Activated naive CD8-positive, alpha-beta T cell treated with anti-CD3 and anti-CD28 coated beads for 36 hours (primary cell): ENCODE measurements at regions not wholly inside any gene's neighbourhood (a gene's known extent, or its start where the extent isn't known, plus 50 kb on each side); places are given as distances from the start of the nearest gene placed in this dataset.
"Not testable (repeated sequence)": the region's sequence is repeated elsewhere in the genome, so short reads cannot be mapped to it uniquely, and the experiment has no call there.

Source experiments
- DNase-seq: peaks from one replicate; pipeline ENCODE4 v3.0.0; 2021
- H3K27ac Mint-ChIP-seq: one replicate; pipeline ENCODE4 v1.8.0; 2022; ENCODE audit warnings: mild to moderate bottlenecking, moderate library complexity, mixed read lengths
- H3K27me3 Mint-ChIP-seq: one replicate; pipeline ENCODE4 v1.8.0; 2022; ENCODE audit warnings: mild to moderate bottlenecking, mixed read lengths
- H3K36me3 Mint-ChIP-seq: one replicate; pipeline ENCODE4 v1.8.0; 2021; ENCODE audit warnings: mild to moderate bottlenecking, mixed read lengths
- H3K4me1 Mint-ChIP-seq: one replicate; pipeline ENCODE4 v1.8.0; 2021; ENCODE audit warnings: mixed read lengths
- H3K4me3 Mint-ChIP-seq: one replicate; pipeline ENCODE4 v1.8.0; 2022; ENCODE audit warnings: mild to moderate bottlenecking, moderate library complexity, mixed read lengths
- H3K9me3 Mint-ChIP-seq: one replicate; pipeline ENCODE4 v1.8.0; 2022; ENCODE audit warnings: mixed read lengths

- no peak for DNase-seq
- H3K4me3 Mint-ChIP-seq: no peak overlapping the region
- H3K27me3 Mint-ChIP-seq: no peaks in the 10 kb centered on the region
- peaks cover 32% of the 10 kb centered on the region for H3K4me1 Mint-ChIP-seq
- no peak overlapping the region for H3K27ac Mint-ChIP-seq
- peaks cover 10% of the 10 kb centered on the region for H3K36me3 Mint-ChIP-seq
- H3K9me3 Mint-ChIP-seq: peaks cover 4% of the 10 kb centered on the region
These were observed 327.7 kb downstream of the UTRN start for GRCh38 chr6:144612811-144613210.

- H3K36me3 Mint-ChIP-seq: peaks cover 1% of the 10 kb centered on the region
- no peak overlapping the region for H3K27ac Mint-ChIP-seq
- peaks cover 21% of the 10 kb centered on the region for H3K4me1 Mint-ChIP-seq
- H3K9me3 Mint-ChIP-seq: no peaks in the 10 kb centered on the region
- H3K27me3 Mint-ChIP-seq: no peaks in the 10 kb centered on the region
- H3K4me3 Mint-ChIP-seq: no peak overlapping the region
- DNase-seq: no peak
These were observed 328.7 kb downstream of the UTRN start for GRCh38 chr6:144613859-144614258.

GRCh38 chr6:144615870-144616269, 330.7 kb downstream of the UTRN start:
- no peak for DNase-seq
- peaks cover 1% of the 10 kb centered on the region for H3K36me3 Mint-ChIP-seq
- H3K27me3 Mint-ChIP-seq: no peaks in the 10 kb centered on the region
- H3K4me3 Mint-ChIP-seq: no peak overlapping the region
- H3K27ac Mint-ChIP-seq: no peak overlapping the region
- H3K4me1 Mint-ChIP-seq: peaks cover 17% of the 10 kb centered on the region
- no peaks in the 10 kb centered on the region for H3K9me3 Mint-ChIP-seq

GRCh38 chr6:144617191-144617590, 332.1 kb downstream of the UTRN start:
- Mint-ChIP-seq H3K4me3 (no peak overlapping the region), H3K27ac (no peak overlapping the region), H3K9me3 (no peaks in the 10 kb centered on the region), H3K4me1 (peaks cover 17% of the 10 kb centered on the region), H3K36me3 (peaks cover 1% of the 10 kb centered on the region), H3K27me3 (no peaks in the 10 kb centered on the region)
- no peak for DNase-seq

- no peak for DNase-seq
- peaks cover 1% of the 10 kb centered on the region for H3K36me3 Mint-ChIP-seq
- H3K4me3 Mint-ChIP-seq: no peak overlapping the region
- no peaks in the 10 kb centered on the region for H3K9me3 Mint-ChIP-seq
- H3K4me1 Mint-ChIP-seq: peaks cover 17% of the 10 kb centered on the region
- H3K27ac Mint-ChIP-seq: no peak overlapping the region
- no peaks in the 10 kb centered on the region for H3K27me3 Mint-ChIP-seq
These were observed 332.6 kb downstream of the UTRN start for GRCh38 chr6:144617708-144618107.

- H3K9me3 Mint-ChIP-seq: no peaks in the 10 kb centered on the region
- peaks cover 3% of the 10 kb centered on the region for H3K4me1 Mint-ChIP-seq
These were observed 334.8 kb downstream of the UTRN start for GRCh38 chr6:144619966-144620365.

GRCh38 chr6:144621332-144621731, 336.2 kb downstream of the UTRN start:
- Mint-ChIP-seq H3K9me3 (no peaks in the 10 kb centered on the region), H3K36me3 (peaks cover 3% of the 10 kb centered on the region), H3K4me1 (peaks cover 3% of the 10 kb centered on the region), H3K27ac (no peak overlapping the region), H3K4me3 (no peak overlapping the region), H3K27me3 (no peaks in the 10 kb centered on the region)
- no peak for DNase-seq

More at GRCh38 chr6:144619966-144620365, 334.8 kb downstream of the UTRN start:
- Mint-ChIP-seq H3K27ac (no peak overlapping the region), H3K36me3 (peaks cover 4% of the 10 kb centered on the region), H3K27me3 (no peaks in the 10 kb centered on the region), H3K4me3 (no peak overlapping the region)
- no peak for DNase-seq

- H3K36me3 Mint-ChIP-seq: peaks cover 5% of the 10 kb centered on the region
- peaks cover 1% of the 10 kb centered on the region for H3K9me3 Mint-ChIP-seq
- H3K4me3 Mint-ChIP-seq: no peak overlapping the region
- no peak for DNase-seq
- peaks cover 2% of the 10 kb centered on the region for H3K4me1 Mint-ChIP-seq
- H3K27me3 Mint-ChIP-seq: no peaks in the 10 kb centered on the region
- no peak overlapping the region for H3K27ac Mint-ChIP-seq
These were observed 339.1 kb downstream of the UTRN start for GRCh38 chr6:144624246-144624645.

- Mint-ChIP-seq H3K4me1 (peaks cover 2% of the 10 kb centered on the region), H3K9me3 (peaks cover 4% of the 10 kb centered on the region), H3K27ac (no peak overlapping the region), H3K4me3 (no peak overlapping the region), H3K36me3 (peaks cover 9% of the 10 kb centered on the region), H3K27me3 (no peaks in the 10 kb centered on the region)
- no peak for DNase-seq
These were observed 339.6 kb downstream of the UTRN start for GRCh38 chr6:144624716-144625115.

GRCh38 chr6:144630857-144631256, 345.7 kb downstream of the UTRN start:
- no peak for DNase-seq
- Mint-ChIP-seq H3K27me3 (no peaks in the 10 kb centered on the region), H3K27ac (no peak overlapping the region), H3K9me3 (peaks cover 4% of the 10 kb centered on the region), H3K4me1 (no peaks in the 10 kb centered on the region), H3K36me3 (peaks cover 8% of the 10 kb centered on the region), H3K4me3 (no peak overlapping the region)

- peaks cover 8% of the 10 kb centered on the region for H3K36me3 Mint-ChIP-seq
- no peaks in the 10 kb centered on the region for H3K4me1 Mint-ChIP-seq
These were observed 347.1 kb downstream of the UTRN start for GRCh38 chr6:144632266-144632665.

GRCh38 chr6:144633886-144634285, 348.8 kb downstream of the UTRN start:
- peaks cover 6% of the 10 kb centered on the region for H3K36me3 Mint-ChIP-seq
- peaks cover 3% of the 10 kb centered on the region for H3K9me3 Mint-ChIP-seq
- H3K4me3 Mint-ChIP-seq: no peak overlapping the region
- no peak overlapping the region for H3K27ac Mint-ChIP-seq
- no peaks in the 10 kb centered on the region for H3K4me1 Mint-ChIP-seq
- DNase-seq: no peak
- no peaks in the 10 kb centered on the region for H3K27me3 Mint-ChIP-seq

More at GRCh38 chr6:144632266-144632665, 347.1 kb downstream of the UTRN start:
- Mint-ChIP-seq H3K4me3 (no peak overlapping the region), H3K27me3 (no peaks in the 10 kb centered on the region), H3K27ac (no peak overlapping the region), H3K9me3 (peaks cover 4% of the 10 kb centered on the region)
- DNase-seq: no peak

- peaks cover 5% of the 10 kb centered on the region for H3K36me3 Mint-ChIP-seq
- H3K4me1 Mint-ChIP-seq: no peaks in the 10 kb centered on the region
- DNase-seq: no peak
- no peaks in the 10 kb centered on the region for H3K27me3 Mint-ChIP-seq
- no peak overlapping the region for H3K4me3 Mint-ChIP-seq
- H3K9me3 Mint-ChIP-seq: peaks cover 3% of the 10 kb centered on the region
- H3K27ac Mint-ChIP-seq: no peak overlapping the region
These were observed 349.2 kb downstream of the UTRN start for GRCh38 chr6:144634371-144634770.

GRCh38 chr6:144635051-144635450, 349.9 kb downstream of the UTRN start:
- Mint-ChIP-seq H3K27me3 (no peaks in the 10 kb centered on the region), H3K9me3 (no peaks in the 10 kb centered on the region), H3K27ac (no peak overlapping the region)

GRCh38 chr6:144636025-144636424, 350.9 kb downstream of the UTRN start:
- H3K36me3 Mint-ChIP-seq, DNase-seq, H3K27ac Mint-ChIP-seq, H3K27me3 Mint-ChIP-seq, H3K4me3 Mint-ChIP-seq, H3K9me3 Mint-ChIP-seq, H3K4me1 Mint-ChIP-seq: not testable (repeated sequence)

More at GRCh38 chr6:144635051-144635450, 349.9 kb downstream of the UTRN start:
- H3K36me3 Mint-ChIP-seq: peaks cover 5% of the 10 kb centered on the region
- DNase-seq: no peak
- H3K4me3 Mint-ChIP-seq: no peak overlapping the region
- no peaks in the 10 kb centered on the region for H3K4me1 Mint-ChIP-seq

GRCh38 chr6:144637541-144637940, 352.4 kb downstream of the UTRN start:
- Mint-ChIP-seq H3K4me1 (peaks cover 2% of the 10 kb centered on the region), H3K27me3 (no peaks in the 10 kb centered on the region), H3K36me3 (peaks cover 6% of the 10 kb centered on the region), H3K27ac (no peak overlapping the region), H3K4me3 (no peak overlapping the region), H3K9me3 (no peaks in the 10 kb centered on the region)
- DNase-seq: no peak

- H3K4me1 Mint-ChIP-seq: peaks cover 2% of the 10 kb centered on the region
These were observed 354.5 kb downstream of the UTRN start for GRCh38 chr6:144639654-144640053.

More at GRCh38 chr6:144639654-144640053, 354.5 kb downstream of the UTRN start:
- DNase-seq: no peak
- H3K27me3 Mint-ChIP-seq: no peaks in the 10 kb centered on the region
- H3K4me3 Mint-ChIP-seq: no peak overlapping the region
- no peak overlapping the region for H3K27ac Mint-ChIP-seq
- no peaks in the 10 kb centered on the region for H3K9me3 Mint-ChIP-seq
- H3K36me3 Mint-ChIP-seq: peaks cover 4% of the 10 kb centered on the region
